Esophagus squamous epithelium (tissue), 5 donors: ENCODE measurements at regions not wholly inside any gene's neighbourhood (a gene's known extent, or its start where the extent isn't known, plus 50 kb on each side); places are given as distances from the start of the nearest gene placed in this dataset.
"Not testable (repeated sequence)": the region's sequence is repeated elsewhere in the genome, so short reads cannot be mapped to it uniquely, and the experiment has no call there.

Experiments used
- DNase-seq: peaks from one replicate; lab custom pipeline; 2025; lab: John Stamatoyannopoulos, UW
- H3K27ac ChIP-seq, 4 donors: fragments of 200-600 bp; sonication (generic); one replicate each; pipeline ENCODE4 v1.5.1; 2016 to 2019; ENCODE audit warnings: mild to moderate bottlenecking in 1 of 4
- H3K27me3 ChIP-seq, 4 donors: fragments of 200-600 bp; sonication (generic); 1 replicate in 3 of 4; 2 replicates in 1 of 4; pipeline versions ENCODE4 v1.5.1 to v1.6.0; 2017 to 2021; ENCODE audit warnings: antibody characterized with exemption in 1 of 4
- H3K36me3 ChIP-seq, 3 donors: fragments of 200-600 bp; sonication (generic); one replicate each; pipeline ENCODE4 v1.5.1; 2016 to 2019
- H3K4me1 ChIP-seq, 3 donors: fragments of 200-600 bp; sonication (generic); one replicate each; pipeline ENCODE4 v1.5.1; 2017 to 2019
- H3K4me3 ChIP-seq, 4 donors: fragments of 200-600 bp; sonication (generic); 1 replicate in 3 of 4; 2 replicates in 1 of 4; pipeline ENCODE4 v1.5.1; 2016 to 2019; ENCODE audit warnings: mild to moderate bottlenecking in 2 of 4, moderate library complexity in 1 of 4
- H3K9me3 ChIP-seq, 3 donors: fragments of 200-600 bp; sonication (generic); one replicate each; pipeline ENCODE4 v1.5.1; 2016 to 2019
- CTCF ChIP-seq, 6 experiments: fragments of 450-650 bp in 4 of 6; fragments of 200-600 bp in 2 of 6; sonication (generic) in 2 of 6; IDR thresholded peaks; one replicate each; pipeline ENCODE4 v1.5.1; 2016 to 2019; ENCODE audit warnings: antibody characterized with exemption in 6 of 6, mild to moderate bottlenecking in 4 of 6, moderate library complexity in 4 of 6
- POLR2A ChIP-seq, 4 donors: fragments of 450-650 bp; IDR thresholded peaks; one replicate each; pipeline ENCODE4 v1.6.1; 2017; ENCODE audit warnings: antibody characterized with exemption in 4 of 4, mild to moderate bottlenecking in 4 of 4, moderate library complexity in 3 of 4
- WGBS, 2 donors: methylation state at CpG; one replicate each; pipeline ENCODE4 v1.1.5; 2018; 5-methylcytosine and 5-hydroxymethylcytosine counted together
- intact Hi-C: fragments of 100-400 bp; cut with DNase I; formaldehyde crosslinking; loops from one replicate; pipeline ENCODE4 v1.15.0; 2022
- donor health status: DM: yes; HTN: yes; CAD: no.

DNA sequence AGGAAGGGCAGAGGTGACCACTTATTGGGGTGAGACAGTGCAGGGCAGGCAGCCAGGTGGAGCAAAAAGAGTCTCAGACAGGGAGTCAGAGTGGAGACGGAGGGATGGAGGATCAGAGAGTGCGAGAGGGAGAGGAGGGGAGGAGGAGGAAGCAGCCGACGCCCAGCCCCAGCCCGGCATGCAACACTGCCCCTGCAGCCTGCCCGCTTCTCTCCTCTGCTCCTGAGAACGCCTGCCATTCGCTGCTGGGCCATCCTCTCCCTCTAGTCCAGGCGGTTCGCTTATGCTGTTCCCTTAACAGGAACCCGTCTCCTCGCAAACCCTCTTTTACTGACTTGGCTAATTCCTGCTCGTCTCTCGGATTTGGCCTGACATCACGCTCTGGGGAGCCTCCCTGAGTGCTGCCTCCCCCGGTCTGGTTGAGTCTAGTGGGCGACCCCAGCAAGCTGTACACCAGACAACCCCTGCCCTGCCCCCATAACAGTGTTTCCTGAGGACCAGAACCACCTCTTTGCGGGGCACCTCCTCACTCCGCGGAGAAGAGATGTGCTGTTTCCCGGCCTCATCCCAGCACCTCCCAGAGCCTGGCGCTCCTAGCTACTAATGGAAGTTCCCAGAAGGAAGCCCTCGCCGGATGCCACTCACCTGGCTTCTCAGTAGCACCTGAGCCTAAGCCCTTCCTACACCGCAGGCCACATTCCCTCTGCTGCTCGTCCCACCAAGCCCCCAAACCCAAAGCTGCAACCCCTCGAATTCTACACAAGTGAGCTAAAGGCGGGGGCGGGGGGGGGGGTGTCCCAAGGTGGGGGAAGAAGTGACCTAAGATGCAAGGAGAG lies 61.2 kb upstream of the CCL1 start:
- no peak for DNase-seq
- H3K4me3 ChIP-seq: peak overlapping the region in 1 of 4 donors; percentile 16
- 8 to 13% methylated on average over 13 to 19 of the region's 29 CpGs for WGBS, 2 donors
- peaks cover 0 to 6% (median 0%) of the 10 kb centered on the region in 3 donors for H3K4me1 ChIP-seq
- no peaks in the 10 kb centered on the region for H3K9me3 ChIP-seq
- TF ChIP-seq POLR2A (IDR thresholded peaks at IDR 0.05) (no peak), CTCF (IDR thresholded peaks at IDR 0.05) (no peak)
- intact Hi-C loops: loop anchor here (10.0 kb wide), 2 partner anchors 211 to 701 kb away; partner anchors contain the start of gene FNDC8
- H3K27me3 ChIP-seq: peaks cover 3 to 85% (median 3%) of the 10 kb centered on the region in 4 donors
- no peaks in the 10 kb centered on the region for H3K36me3 ChIP-seq
- no peak overlapping the region for H3K27ac ChIP-seq

- not testable (repeated sequence) for H3K27ac ChIP-seq, H3K4me3 ChIP-seq, H3K9me3 ChIP-seq, H3K4me1 ChIP-seq, DNase-seq, H3K36me3 ChIP-seq
- 81 to 83% methylated on average over 4 to 6 of the region's 7 CpGs for WGBS, 2 donors
- H3K27me3 ChIP-seq: peaks cover 3 to 85% (median 3%) of the 10 kb centered on the region in 4 donors
- intact Hi-C loops: loop anchor here (10.0 kb wide), 2 partner anchors 211 to 701 kb away; partner anchors contain the start of gene FNDC8
Measured at GRCh38 chr17:34423315-34423714, 60.3 kb upstream of the CCL1 start.

DNA sequence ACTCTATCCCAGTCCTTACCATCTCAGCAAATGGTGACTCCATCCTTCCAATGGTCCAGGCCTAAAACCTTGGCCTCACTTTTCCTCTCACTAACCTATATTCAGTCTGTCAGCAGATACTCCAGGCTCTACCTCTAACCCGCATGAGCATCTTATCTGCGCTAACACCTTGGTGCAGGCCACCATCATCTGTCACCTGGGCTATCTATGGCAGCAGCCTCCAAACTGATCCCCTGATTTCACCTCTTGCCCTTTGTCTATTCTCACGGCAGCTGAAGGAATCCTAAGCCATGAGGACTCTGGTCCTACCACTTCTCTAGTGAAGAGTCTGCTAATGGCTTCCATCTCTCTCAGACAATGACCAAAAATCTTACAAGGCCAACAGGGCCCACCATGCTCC lies 57.9 kb upstream of the CCL1 start:
- H3K4me3 ChIP-seq: no peak overlapping the region
- H3K27ac ChIP-seq: no peak overlapping the region
- TF ChIP-seq POLR2A (IDR thresholded peaks at IDR 0.05): no peak
- H3K9me3 ChIP-seq: no peaks in the 10 kb centered on the region
- peaks cover 0 to 6% (median 0%) of the 10 kb centered on the region in 3 donors for H3K4me1 ChIP-seq
- no peak for DNase-seq
- no peaks in the 10 kb centered on the region for H3K36me3 ChIP-seq
- peaks cover 3 to 83% (median 3%) of the 10 kb centered on the region in 4 donors for H3K27me3 ChIP-seq
- 76 to 79% methylated on average over 3 of the region's 3 CpGs for WGBS, 2 donors
- intact Hi-C loops: loop anchor here (10.0 kb wide), 2 partner anchors 214 to 704 kb away; partner anchors contain the start of gene FNDC8

- WGBS, 2 donors: 0 to 3% methylated on average over 6 of the region's 6 CpGs
- no peak for DNase-seq
- H3K27ac ChIP-seq: no peak overlapping the region
- peaks cover 3 to 86% (median 3%) of the 10 kb centered on the region in 4 donors for H3K27me3 ChIP-seq
- intact Hi-C loops: loop anchor here (10.0 kb wide), 2 partner anchors 214 to 704 kb away; partner anchors contain the start of gene FNDC8
- H3K4me1 ChIP-seq: peaks cover 0 to 6% (median 0%) of the 10 kb centered on the region in 3 donors
- no peaks in the 10 kb centered on the region for H3K9me3 ChIP-seq
- no peak overlapping the region for H3K4me3 ChIP-seq
- H3K36me3 ChIP-seq: no peaks in the 10 kb centered on the region
- TF ChIP-seq CTCF (IDR thresholded peaks at IDR 0.05) (peak; percentile 66 to 95 (median 84)), POLR2A (IDR thresholded peaks at IDR 0.05) (no peak)
Measured at GRCh38 chr17:34420254-34420766, 57.3 kb upstream of the CCL1 start.

DNA sequence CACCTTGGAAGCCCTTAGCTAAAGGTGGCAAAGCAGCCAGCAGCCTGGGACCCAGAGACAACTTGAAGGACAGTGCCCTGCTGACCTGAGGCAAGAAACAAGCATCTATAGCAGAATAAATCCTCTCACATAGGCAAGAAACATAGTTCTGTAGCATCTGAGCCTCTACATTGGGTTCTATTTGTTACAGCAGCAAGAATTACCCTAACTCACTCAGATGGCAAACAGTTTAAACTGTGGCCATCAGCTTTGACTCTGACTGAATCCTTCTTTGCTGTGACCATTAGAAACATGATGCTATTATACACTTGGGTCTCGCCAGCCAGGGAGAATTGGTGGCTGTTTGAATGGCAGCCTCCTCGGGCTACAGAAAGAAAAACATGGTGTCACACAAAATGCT lies 53.1 kb upstream of the CCL1 start:
- Histone ChIP-seq H3K9me3 (no peaks in the 10 kb centered on the region), H3K27ac (no peak overlapping the region), H3K36me3 (no peaks in the 10 kb centered on the region), H3K4me1 (peaks cover 0 to 4% (median 0%) of the 10 kb centered on the region in 3 donors), H3K27me3 (peaks cover 0 to 85% (median 0%) of the 10 kb centered on the region in 4 donors), H3K4me3 (no peak overlapping the region)
- DNase-seq: no peak
- intact Hi-C loops: no loop called here
- TF ChIP-seq CTCF (IDR thresholded peaks at IDR 0.05) (no peak), POLR2A (IDR thresholded peaks at IDR 0.05) (no peak)
- 84% methylated on average over 2 of the region's 2 CpGs; no CpG with 5 or more reads in 1 of the 2 donors for WGBS, 2 donors

DNA sequence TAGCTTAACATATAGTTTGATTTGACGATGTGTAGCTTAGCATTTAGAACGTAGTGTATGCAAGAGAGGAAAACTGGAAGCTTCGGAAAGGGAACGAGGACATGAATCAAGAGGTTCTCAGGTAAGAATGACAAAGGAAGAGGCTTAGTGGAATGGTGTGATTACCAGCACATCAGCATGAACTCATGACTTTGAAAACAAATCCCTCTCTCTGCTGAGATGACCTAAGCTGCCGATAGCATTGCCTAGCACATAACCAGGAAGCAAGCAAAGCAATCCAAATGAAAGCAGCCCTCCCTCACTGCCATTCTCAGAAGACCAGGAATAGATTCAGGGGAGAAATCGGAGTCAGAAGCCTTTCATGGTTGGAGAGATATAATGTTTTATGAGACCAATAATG lies 51.3 kb upstream of the CCL1 start:
- intact Hi-C loops: no loop called here
- peaks cover 0 to 83% (median 2%) of the 10 kb centered on the region in 4 donors for H3K27me3 ChIP-seq
- TF ChIP-seq POLR2A (IDR thresholded peaks at IDR 0.05) (no peak), CTCF (IDR thresholded peaks at IDR 0.05) (no peak)
- WGBS, 2 donors: 37 to 44% methylated on average over 6 of the region's 6 CpGs
- H3K27ac ChIP-seq: no peak overlapping the region
- H3K4me1 ChIP-seq: peaks cover 0 to 4% (median 0%) of the 10 kb centered on the region in 3 donors
- H3K36me3 ChIP-seq: no peaks in the 10 kb centered on the region
- DNase-seq: no peak
- H3K9me3 ChIP-seq: no peaks in the 10 kb centered on the region
- H3K4me3 ChIP-seq: no peak overlapping the region
